NCI-H2029 treated with DMSO at 0.1 percent for 48 hours (cell line): ENCODE measurements at regions not wholly inside any gene's neighbourhood (a gene's known extent, or its start where the extent isn't known, plus 50 kb on each side); places are given as distances from the start of the nearest gene placed in this dataset.
"Not testable (repeated sequence)": the region's sequence is repeated elsewhere in the genome, so short reads cannot be mapped to it uniquely, and the experiment has no call there.

ENCODE experiments used
- DNase-seq: peaks from one replicate; lab custom pipeline; 2025; lab: John Stamatoyannopoulos, UW

DNA sequence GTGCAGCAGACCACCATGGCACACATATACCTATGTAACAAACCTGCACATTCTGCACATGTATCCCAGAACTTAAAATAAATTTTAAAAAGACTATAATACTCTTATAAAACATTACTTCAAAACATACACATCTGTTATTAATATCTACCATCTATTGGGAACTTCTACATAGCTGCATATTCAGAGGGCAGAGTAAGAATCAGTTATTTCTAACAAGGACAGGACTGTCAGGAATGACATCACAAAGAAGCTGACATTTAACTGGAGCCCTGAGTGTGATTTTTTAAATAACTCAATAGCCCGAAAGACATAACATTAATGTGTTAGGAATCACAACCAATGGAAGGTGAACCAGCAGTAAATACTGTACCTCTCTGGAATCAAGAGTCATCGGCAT is 276.7 kb upstream of the ECI2 start:
- no peak for DNase-seq

DNA sequence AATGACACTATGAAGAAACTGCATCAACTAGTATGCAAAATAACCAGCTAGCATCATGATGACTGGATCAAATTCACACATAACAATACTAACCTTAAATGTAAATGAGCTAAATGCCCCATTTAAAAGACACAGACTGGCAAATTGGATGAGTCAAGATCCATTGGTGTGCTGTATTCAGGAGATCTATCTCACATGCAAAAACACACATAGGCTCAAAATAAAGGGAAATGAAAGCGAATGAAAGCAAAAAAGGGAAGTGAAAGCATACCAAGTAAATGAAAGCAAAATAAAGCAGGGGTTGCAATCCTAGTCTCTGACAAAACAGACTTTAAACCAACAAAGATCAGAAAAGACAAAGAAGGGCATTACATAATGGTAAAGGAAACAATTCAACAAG is 272.3 kb upstream of the ECI2 start:
- DNase-seq = not testable (repeated sequence)

DNA sequence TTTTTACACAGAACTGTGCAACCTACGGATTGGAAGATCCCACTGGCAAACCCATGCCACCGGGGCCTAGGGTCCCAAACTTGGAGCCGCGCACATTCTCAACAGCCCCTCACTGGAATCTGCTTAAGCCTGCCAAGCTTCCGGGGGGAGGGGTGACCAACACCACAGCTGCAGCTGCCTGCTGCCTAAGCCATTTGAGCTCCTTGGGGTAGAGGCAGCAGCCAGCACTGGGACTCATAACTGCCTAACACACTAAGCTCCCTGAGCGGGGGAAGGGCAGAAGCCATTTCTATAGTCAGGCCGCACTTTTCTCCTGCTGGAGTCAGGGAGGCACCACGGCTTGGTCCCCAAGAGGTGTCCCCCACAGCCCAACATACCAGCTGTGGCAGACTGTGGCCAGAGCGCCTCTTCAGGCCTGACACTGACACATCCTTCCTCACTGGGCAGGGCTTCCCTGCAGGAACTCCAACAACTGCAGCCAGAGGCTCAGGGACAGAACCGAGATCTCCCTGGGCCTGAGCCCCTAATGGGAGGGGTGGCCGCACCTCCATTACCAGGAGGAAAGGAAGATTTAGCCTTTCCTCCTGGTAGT is 270.3 kb upstream of the ECI2 start:
- no peak for DNase-seq

DNA sequence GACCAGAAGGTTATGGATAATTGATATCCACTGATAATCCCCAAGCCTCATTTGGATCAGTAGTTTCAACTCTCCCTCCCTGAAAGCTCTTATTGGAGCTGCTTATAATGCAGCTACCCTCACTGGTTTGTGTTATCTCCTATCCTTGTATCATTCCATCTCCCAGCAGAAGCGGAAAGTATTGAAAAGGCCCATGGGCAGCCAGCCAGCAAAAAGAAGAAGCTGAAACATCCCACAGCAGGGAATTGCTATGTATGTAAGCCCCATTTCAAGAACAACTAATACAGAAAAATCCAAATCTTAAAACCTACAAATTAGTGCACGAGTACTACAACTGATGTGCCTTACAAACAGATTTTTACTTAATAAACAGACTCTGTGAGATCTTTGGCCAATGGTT is 269.0 kb upstream of the ECI2 start:
- DNase-seq = no peak

DNA sequence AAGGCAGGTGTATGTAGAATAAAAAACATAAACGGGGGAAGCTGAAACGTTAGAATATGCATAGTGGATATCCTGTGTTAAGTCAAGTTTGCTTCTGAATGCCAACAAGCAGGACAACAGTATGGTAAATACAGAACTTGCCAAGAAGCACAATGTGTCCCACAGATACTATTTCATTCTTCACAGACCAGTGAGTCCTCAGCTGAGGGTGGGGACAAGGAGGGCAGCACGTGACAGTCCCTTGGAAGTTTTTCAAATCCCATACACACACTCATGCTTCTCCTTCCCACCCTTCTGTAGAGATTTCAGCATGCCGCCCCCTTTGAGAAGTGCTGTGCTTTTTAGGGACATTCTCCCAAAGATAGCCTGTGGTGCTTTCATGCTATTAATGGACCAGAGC is 268.5 kb upstream of the ECI2 start:
- peak; percentile 53 for DNase-seq

DNA sequence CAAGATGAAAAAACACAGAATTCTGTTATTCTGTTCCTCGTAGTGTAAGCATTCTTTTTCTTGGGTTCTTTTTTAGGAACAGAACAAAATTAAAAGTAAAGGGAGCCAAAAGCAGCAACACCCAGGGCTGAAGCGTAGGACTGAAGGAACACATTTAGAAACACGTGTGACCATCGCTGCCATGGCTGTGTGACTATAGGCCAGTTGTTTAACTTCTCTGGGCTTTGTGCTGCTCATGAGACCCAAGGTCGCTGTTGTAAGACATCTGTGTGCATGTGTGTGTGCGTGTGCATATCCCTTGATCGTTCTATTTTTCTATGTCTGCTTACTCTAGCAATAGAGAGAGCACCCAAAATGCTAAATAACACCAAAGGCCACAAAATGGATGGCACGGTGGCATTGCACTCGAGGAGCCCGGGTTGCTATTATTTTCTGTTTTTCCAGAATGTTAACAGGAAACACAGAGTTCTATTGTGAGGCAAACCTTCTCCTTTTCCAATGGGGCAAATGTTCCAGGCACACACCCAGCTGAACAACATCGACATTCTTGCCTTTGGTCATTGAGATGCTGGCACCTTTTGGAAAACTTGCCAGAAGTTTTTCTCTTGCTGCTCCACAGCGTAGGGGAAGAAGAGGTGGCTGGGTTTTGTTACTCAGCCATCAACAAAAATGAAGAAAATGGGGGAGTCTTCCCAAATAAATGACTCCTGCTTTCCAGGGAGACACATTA is 267.8 kb upstream of the ECI2 start:
- DNase-seq = no peak

DNA sequence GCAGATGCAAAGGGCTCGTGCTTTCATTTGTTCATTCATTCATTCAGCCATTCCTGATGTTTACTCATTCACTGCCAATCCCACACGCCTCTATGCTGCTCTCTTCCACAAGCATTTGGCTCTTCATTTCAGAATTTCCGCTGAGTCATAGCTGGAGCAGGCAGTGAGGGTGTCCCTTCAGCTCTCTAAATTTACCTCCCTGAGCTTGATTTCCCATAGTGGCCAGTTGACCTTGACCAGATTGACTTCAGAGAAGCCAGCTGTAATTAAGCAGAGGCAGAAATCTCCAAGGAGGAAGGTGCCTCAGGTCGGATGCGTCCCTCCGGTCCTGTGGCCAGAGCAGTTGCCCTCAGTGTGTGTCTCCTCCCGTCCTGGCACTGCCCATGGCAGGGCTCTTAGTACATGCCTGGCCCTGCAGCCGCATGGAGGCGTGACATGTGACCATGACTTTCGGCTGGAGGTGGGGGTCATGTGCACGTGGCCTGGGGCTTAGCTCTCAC is 267.2 kb upstream of the ECI2 start:
- no peak for DNase-seq

DNA sequence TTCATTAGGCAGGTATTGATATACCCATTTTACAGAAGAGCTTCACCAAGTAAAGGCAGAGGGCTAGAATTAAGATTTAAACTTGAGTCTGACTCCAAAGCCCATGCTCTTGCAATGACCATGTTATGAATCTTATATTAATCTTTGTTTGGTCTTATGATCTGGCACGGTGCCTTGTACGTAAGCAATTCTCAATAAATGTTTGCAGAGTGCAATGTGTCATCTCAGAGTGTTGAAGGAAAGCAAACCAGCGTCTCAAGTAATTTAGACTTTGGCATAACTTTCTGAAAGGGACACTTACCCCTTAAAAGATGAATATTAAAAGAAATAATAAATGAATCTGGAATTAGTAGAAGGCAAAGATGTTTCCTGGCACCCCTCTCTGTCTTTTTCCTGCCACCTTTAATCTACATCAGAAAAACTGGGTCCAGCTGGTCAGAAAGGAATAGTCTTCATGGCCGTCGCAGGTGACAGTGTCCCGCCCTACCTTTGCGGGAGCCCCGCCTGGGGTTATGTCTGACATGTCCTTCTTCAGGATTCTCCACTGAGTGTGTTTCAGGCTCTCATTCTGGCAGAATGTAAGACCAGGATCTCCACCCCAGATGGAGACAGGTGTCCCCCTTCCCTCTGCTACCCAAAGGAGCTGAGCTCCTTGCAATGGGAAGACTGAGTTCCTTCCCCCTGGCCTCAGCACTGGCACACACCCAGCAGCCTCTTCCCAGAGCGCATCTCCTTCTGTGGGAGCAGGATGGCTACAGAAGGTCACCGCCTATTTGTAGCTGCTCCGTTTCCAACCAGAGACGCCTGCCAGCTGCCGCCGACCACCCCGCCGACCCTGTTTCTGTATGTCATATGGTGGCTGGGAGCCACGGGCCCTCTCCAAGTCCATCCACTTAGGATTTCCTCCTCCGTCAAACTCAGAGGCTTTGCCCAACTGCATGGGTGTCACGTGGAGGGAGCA is 266.3 kb upstream of the ECI2 start:
- no peak for DNase-seq

DNA sequence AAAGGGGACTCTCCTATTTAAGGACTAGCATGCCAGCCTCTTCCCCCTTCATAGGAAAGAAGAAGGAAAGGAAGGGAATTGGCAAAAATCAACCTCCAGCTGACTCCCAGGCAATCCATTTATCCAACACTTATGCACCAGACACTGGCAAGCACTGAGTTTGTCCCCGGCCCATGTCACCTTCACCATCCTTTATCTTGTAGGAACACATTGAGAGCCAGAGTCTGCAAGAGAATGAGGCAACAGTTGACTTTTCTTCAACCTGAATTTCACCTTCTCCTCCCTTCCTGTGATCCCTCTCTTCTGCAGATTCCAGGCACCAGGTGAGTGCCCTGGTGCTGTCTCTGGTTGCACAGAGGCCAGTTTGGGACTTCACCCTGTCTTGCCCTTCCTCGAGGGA is 264.3 kb upstream of the ECI2 start:
- DNase-seq = no peak

DNA sequence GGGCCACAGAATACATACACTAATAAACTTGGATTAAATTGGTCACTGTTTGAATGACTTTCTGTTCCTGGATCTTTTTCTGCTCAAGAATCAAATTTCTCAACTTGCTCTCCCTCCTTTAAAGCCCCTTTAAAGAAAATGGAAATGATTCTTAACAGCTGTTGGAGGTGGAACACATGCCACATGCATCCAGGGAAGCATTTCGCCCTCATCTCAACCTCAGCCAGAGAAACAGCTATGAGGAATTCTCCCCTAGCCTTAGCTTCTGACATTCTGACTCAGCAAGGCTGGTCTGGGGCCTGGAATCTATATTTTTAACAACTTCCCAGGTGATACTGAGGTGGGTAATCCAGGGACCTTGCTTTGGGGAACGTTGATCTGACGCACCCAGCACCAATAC is 263.4 kb upstream of the ECI2 start:
- no peak for DNase-seq

DNA sequence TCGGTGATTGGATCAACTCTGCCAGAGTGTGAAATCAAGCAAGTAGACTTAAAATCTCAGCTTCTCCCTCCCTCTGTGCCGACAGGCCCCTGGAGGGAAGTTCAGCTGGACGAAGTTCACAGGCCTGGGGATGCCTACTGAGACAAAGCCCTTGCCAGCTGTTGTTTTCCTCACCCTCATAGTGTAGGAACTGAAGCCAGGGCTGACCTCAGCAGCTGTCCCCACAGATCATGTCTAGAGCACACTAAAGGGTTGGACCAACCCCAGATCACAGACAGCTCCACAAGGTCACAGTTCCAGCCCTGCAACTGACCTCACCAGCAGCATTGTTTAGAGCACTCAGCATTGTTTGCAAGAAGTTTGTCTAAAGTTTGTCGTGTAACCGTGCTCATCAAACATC is 261.9 kb upstream of the ECI2 start:
- no peak for DNase-seq

DNA sequence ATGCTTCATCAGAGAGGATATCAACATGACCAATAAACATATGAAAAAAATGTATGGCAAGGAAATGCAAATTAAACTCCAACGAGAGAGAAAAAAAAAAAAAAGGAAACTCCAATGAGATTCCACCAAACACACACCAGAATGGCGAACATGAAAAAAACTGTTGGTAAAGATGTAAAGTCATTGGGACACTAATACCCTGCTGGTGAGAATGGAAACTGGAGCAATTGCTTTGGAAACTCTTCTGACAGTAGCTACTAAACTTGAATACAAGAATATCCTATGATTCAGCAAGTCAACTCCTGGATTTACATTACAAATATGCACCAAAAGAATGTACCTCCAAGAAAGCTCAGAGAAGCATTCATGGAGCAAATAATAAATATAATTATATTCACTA is 260.7 kb upstream of the ECI2 start:
- DNase-seq = no peak

DNA sequence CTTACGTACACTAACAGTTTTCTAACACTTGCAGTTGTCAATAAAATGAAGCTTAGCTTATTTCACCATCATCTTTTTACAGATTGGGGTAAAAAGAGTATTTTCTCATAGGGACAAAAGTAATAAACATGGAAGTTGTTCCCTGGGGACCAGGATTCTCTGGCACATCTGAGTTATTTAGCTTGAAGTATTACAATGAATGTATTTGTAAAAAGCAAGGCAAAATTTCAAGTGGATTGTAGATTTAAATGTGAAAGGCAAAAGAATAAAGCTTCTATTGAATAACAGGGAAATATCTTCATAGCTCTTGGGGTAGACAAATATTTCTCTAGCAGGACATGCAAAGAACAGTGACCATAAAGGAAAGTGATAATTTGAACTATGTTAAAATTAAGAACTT is 260.0 kb upstream of the ECI2 start:
- no peak for DNase-seq

DNA sequence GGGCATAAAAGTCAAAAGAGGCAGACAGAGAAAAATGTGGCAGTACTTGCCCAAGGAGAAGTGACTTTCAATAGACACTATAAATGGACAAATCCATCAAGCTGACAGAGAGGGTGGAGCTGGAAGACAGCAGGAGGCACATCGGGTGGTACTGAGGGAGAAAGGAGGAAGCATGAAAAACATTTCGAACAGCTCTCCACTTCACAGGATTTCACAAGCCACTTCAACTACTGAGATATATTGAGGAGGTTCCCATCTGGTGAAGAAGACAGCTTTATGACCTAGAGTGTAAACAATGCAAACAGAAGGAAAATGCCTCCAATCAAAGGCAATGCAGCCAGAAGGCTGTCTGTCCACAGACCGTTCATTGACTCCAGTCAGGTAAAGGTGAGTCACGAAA is 259.4 kb upstream of the ECI2 start:
- DNase-seq = peak; percentile 28

DNA sequence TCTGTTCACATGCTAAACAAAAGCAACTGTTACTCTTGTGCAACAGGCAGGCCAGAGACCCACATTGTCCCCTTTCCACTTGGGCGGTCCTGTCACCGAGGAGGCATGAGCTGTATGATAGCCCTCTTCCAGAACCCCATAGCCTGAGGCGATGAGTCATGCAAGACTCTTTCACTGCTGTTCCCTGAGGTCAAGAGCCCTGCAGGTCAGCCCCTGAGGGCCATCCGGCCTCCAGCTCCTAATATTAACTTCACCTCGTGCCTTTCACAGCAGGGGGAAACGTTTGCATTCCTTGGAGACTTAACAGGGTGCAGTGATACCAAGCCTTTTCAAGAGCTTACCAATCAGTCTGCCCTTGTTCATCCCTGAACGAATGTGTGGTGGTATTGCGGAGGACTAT is 253.3 kb upstream of the ECI2 start:
- no peak for DNase-seq

DNA sequence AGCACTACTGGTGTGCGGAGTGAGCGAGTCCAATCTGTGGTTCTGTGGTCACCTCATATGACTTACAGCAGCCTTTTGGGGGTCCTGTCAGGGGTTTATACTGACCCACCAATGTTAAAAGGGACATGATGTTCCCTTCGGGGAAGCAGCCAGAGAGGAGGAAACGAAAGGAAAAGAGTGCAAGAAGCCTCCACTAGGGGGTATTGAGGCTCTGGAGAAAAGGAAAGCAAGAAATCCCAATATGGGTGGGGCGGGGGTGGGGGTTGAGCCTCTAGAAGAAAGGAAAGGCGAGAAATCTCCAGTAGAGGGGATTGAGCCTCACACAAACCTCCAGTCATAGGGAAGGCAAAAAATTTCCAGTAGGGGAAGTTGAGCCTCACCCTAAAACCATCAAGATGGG is 249.3 kb upstream of the ECI2 start:
- DNase-seq = no peak

DNA sequence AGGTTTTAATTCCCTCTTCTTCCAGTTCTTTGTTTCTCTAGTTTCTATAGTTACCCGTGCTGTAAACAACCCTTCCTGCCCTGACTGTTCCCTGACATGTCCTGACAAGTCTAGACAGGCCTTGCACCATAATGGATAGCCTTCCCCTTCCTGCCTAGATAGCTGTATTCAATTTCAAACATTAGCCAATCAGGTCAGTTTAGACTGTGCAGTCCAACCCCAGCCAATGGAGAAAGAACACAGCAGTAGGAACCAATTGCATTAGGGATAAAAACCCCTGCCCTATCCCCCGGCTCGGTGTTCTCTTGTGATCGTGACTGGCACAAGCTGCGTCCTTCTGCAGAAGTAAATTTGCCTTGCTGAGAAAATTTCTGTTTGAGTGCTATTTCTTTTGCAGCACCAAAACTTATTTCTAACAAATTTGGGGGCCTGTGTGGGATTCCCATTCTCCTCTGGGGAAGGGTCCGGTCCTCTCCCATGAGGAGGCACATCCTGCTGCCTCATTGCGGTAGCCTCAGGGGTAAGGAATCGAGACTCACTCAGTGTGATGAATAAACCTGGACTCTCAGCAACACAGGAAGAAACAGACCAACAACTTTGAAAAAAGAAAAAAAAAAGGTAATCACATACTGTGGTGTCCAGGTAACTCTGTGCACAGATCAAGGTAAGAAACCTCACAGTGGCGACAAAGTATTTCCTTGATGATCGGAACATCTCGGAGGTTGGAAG is 248.7 kb upstream of the ECI2 start:
- no peak for DNase-seq

DNA sequence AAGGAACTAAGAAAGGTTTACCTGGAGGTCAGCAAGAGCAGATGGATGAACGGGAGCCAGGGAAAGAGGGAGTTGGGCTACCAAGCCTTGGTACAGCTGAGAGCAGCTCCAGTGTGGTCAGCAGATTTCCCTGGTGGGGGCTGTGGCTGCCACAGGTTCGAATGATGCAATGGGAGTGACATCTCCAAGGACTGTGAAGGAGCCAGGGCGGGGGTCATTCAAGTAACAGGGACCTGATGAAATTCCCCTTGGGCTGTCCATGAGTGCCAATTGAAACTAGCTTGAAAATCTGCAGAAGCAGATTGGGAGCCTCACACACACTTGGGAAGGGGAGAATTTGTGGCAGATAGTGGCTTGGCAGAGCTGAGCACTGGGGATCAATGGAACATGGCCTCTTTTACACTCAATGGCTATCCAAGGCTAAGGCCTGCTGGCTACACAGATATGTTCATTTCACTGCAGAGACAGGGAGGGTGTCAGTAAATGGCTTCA is 247.0 kb upstream of the ECI2 start:
- DNase-seq = no peak

DNA sequence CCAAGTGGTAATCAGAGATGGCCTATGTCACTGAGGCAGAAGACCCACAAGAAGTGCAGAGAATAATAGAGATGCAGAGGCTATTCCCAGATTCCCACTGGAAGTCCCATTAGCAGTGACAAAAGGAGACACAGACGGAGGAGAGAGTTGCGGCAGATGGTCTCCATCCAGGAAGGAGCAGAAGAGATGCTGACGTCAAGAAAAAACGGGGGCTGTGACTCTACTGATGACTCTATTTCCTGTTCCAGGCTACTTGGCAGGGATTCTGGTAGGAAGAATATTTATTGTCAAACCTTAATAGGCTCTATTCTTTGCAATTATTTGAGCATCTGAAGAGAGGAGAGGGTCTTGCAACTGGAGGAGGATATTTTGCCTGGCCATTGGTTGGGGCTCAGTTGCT is 246.0 kb upstream of the ECI2 start:
- DNase-seq = no peak

DNA sequence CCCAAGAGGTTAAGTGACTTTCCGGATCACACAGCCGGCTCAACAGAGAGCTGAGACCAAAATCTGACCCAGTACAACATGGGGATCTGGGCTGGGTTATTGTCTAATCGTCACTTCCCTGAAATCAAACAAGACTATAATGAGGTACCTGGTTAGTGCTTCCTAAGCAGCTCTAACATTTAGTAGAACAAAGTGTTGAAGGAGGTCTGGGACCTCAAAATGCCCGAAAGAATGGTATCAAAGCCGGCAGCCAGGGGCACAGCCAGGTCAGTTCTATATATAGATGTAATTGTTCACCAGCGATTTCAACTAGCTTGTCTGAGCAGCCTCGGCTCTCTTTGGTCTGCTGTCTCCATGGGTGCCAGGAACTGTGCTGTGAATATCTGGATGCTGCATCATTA is 245.5 kb upstream of the ECI2 start:
- DNase-seq = no peak

DNA sequence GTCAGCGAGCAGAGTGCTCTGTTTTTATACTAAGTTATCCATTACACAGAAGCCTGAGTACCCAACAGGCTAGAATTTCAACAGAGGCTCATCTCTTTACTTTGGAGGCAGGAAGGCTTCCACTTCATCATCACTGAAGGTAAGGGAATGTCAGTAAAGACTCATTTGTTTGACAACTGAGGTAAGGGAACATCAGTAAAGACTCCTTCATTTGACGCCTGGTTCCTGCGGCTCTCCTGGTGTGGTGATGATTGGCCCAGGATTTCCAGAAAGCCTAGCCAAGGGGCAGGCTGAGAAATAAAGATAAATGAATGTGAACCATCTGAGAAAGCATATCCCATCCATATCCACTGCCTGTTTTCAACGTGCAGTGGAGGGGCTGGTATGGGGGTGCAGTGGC is 244.6 kb upstream of the ECI2 start:
- no peak for DNase-seq
